LoVo (cell line): ENCODE measurements at regions not wholly inside any gene's neighbourhood (a gene's known extent, or its start where the extent isn't known, plus 50 kb on each side); places are given as distances from the start of the nearest gene placed in this dataset.

Source experiments
- DNase-seq: peaks from one replicate; pipeline ENCODE4 v3.0.0-alpha.2; 2016; ENCODE audit warnings: low spot score

DNA sequence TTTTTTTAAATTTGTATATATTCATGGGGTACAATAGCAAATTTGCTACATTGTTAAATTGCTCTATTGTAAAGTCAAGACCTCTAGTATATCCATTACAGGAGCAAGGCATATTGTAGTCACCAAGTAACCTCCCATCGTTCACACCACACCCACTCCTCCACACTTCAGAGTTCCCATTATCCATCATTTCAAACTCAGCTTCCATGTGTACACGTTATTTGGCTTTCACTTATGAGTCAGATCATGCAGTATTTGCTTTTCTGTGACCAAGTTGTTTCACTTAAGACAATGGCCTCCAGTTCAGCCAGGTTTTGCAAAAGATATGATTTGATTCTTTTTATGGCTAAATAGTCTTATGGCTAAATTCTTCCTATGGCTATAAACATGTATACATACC lies 2614.2 kb downstream of the PCDH7 start:
- no peak for DNase-seq

DNA sequence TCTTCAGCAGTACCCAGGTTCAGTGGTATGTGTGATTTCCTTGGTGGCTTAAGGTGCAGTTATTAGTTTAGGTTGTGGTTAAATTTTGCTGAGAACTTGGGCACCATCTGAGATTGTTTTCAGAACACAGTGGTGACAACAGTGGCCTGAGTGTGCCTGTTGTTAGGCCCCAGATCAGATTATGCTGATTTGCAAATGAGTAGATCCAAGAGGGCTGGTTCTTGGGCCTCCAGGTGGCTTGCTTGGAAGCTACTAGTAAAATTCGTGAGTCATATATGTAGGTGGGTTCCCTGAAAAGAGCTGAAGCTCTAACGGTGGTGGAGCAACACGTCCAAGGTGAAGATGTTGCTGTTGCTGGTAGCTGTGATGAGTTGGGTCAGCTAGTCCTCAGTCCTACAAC lies 2619.6 kb downstream of the PCDH7 start:
- DNase-seq = no peak

DNA sequence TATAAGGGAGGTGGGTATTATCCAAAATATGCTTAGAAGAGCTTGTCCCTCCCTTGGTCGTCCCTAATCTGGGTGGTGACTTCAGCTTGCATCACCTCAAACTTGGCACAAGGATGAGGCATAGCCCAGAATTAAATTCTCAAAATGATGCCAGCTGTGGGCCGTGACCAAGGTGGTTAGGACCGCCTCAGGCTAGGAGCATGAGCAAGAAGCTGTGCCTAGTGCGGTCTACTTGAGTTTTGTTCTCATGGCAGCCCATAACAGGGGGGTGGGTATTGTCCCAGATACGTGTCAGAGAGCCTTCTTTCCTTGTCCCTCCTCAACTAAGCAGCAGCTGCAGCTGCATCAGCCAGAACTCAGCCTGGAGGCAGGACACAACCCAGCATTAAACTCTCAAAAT lies 2620.0 kb downstream of the PCDH7 start:
- no peak for DNase-seq

DNA sequence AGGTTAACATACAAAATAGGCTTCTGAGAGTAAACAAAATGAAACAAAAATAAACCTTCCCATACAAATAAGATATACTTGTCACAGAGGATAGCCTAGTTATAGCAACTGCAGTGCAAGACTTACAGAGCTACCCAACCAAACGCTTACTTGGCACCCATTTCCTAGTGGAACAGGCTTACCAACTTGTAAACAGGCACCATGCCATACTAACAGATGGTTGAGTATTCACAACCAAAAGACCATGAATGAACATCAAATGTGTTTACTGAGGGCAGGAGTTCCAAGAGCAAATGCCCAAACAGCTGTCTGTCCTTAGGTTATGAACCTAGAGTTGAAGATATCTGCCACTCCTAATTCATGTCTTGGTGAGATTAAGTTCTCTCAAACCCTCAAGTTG lies 2629.2 kb downstream of the PCDH7 start:
- DNase-seq = no peak

DNA sequence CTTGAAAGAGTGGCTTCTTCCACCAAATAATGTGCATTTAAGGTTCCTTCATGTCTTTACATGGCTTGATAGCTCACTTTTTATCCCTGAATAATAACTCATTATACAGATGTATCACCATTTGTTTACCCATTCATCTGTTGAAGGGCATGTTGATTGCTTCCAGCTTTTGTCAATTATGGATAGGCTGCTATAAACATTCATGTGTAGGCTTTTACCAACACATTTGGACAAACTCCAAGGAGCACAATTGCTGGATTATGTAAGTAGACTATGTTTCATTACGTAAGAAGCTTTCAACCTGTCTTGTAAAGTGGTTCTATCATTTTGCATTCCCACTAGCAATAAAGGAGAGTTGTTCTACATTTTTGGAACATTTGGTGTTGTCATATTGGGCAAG lies 2637.0 kb downstream of the PCDH7 start:
- DNase-seq = no peak

DNA sequence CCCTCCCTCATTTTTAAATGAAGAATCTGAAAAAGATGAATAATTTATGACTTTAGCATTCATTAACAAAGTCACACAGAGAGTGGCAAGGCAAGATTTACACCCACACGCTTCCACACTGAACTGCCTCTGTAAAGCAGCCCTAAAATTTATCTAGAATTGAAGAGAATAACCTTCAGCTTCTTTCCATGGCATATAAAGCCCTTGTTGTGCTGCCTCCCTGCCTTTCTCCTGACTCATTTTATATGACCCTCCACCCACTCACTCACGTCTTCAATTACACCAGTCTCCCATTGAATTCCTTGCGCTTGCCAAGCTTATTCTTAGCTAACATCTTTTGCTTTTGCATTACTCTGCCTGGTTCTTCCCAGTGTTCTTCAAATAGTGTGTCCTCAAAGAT lies 2649.3 kb downstream of the PCDH7 start:
- DNase-seq = peak; percentile 31

DNA sequence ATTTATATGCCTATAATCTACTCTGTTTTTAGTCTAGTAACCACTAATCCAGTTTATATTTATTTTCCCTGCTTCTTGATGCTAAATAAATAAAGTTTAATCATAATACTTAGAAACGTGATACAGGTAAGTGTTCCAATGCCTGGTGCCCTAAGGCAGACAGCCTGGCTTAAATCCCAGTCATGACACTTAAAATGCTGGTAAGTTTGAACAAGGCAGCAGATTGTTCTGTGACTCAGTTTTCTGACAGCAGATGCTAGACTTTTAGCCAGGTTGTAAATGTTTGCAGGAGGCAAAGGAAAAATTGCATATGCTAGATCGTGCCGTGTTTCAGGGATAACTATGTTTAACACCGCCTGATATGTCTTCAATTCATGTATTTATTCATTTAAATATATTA lies 2661.6 kb downstream of the PCDH7 start:
- no peak for DNase-seq

DNA sequence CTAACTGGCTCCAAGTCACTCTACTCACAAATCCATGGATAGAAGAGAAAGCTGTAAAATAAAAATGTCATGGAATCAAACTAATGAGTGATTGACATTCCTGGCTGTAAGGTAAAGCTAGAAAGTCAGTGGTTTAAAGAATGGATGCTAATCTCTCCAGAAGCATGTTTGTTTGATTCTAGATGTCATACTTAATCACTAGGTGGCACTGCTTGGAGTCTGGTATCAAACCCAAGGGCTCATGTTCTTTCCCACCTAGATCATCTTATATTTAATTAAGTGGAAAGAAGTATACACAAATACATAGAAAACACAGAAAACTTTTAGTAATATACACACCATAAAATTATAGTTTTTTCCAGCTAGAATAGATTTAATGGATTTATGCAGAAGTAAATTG lies 2666.6 kb downstream of the PCDH7 start:
- DNase-seq = no peak

DNA sequence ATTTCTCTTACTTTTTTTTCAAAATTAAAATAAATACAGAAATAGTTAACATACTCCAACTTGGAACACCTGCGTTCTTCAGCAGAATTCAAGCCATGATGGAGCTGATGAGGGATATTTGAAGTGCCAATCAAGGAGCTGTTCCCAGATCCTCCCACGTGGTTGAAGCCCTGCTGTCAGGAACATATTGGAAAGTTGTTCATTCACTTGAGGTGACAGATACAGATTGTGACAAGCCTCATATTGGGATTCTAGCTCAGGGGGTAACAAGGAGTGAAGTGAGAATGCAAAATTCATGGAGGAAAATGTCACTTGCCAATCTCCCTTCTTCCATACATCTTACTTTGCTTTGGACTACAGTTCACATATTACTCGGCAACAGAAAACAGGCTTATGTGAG lies 2670.8 kb downstream of the PCDH7 start:
- DNase-seq = no peak

DNA sequence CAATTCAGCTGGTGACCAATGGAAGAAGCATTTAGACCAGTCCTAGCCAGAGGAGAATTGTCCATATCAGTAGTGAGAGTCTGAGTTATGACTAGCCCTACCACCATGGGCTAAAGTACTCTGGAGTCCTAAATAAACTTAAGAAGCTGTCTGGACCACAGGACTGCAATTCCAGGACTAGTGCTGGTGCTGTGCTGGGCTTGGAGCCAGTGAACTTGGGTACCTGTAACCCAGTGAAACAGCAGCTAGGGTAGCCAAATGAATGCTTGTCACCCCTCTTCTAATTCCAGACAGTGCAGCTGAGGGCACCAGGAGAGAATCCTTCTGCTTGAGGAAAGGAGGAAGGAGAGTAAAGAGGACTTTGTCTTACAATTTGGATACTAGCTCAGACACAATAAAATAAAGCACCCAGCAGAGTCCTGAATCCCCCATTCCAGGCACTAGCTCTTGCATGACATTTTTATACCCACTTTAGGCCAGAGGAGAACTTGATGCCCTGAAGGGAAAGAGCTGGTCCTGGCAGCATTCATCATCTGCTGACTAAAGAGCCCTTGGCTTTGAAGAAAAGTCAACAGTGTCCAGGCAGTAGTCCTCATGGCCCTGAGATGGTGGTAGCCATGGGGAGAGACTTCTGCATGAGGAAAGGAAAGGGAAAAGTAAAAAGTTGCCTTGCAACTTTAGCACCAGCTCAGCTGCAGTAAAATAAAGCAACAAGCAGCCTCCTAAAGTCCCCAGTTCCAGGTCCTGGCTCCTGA lies 2675.7 kb downstream of the PCDH7 start:
- no peak for DNase-seq

DNA sequence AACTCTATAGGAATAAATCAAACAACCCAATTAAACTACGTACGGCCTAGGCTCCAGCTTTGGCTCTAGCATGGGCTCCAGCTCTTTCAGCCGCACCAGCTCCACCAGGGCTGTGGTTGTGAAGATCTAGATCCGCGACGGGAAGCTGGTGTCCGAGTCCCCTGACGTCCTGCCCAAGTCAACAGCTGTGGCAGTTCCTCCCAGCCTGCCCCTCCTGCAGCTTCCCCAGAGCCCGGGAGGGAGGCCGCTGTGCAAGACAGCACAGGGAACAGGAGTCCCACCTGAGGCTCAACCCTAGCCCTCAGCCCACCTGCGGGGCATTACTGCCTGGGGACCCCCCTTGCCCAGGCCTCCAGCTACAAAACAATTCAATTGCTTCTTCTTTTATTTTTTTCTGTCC lies 2680.3 kb downstream of the PCDH7 start:
- DNase-seq = no peak

DNA sequence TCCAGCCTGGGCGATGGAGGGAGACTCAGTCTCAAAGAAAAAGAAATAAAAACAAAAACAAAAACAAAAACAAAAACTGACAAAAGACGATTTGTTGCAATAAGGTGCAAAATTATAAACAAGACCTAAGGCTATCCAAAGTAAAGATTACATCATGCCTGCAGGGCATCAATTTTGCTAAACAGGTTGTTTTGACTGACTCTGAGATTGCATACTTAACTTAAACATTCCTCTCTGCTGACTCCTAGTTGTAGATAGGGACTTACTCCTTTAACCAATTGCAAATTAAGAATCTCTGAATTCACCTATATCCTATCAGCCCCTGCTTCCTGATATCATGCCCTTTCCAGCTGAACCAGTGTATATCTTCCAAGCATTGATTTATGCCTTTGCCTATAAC lies 2687.3 kb downstream of the PCDH7 start:
- no peak for DNase-seq

DNA sequence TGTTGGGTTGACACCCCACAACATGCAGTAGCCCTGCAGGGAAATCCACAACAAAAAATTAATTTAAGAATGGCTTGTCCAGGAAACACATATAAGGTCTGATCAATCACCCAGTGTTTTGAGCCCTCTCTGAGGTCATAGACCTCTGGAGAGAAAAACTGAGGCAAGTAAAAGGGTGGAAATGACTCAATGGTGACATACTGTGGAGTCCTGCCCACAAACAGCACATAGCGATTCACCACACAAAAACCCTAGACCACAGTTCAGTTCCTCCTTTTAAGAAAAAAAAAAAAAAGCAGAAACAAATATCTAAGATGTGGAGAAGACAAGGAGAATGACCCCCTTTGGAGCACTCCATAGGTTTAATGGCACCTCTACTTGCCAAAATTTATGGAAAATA lies 2691.0 kb downstream of the PCDH7 start:
- no peak for DNase-seq

DNA sequence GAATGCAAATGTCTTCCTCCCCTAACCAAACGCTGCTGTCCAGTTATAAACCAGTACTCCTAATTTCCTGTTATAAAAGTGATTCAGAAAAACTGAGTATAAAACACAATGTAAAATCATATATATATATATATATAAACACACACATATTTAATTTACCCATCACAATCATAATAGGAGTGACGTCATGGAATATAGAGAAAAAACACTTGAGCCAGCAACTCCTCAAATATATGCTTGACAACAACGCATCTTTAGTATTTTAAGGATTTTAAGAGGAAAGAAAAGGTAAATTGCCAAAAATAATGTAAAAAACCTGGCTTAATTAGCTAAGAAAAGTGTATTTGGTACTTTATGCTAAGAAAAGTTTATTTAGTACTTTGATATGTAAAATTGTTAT lies 2701.7 kb downstream of the PCDH7 start:
- DNase-seq = no peak

DNA sequence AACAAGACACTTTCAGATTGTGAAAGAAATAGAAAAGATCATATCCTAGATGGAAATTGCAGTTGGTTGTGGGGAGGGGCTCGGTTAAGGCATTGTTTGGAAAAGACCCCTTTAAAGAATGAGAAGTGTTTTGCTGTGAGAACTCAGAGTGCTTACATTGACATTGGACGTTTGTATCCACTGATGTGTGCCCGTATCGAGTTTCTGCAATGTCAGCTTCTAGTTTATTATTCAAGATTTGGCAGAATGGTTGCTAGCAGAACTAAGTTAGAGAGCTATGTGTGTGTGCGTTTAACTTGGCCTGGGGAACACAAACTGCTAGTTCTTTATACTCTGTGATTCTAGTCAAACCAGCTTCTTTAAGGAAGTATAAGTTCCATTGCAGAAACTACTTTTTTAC lies 2702.5 kb downstream of the PCDH7 start:
- no peak for DNase-seq

DNA sequence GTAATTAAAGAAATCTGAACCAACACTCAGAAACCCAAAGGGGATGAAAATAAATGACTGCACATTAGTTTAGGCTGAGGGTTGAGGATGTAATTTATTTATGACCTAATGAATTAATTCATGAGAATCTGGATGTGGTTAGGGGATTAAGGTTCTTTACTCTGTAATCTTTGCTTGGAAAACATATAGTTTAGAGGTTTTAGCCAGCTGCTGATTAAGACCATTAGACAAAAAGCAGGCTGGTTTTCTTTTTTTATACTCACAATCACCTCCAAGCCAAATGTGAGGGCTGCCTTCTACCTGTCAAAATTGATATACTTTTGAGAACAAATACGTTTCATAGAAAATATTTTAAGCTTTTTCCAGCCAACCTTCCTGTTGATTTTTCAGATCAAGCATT lies 2705.8 kb downstream of the PCDH7 start:
- DNase-seq = no peak

DNA sequence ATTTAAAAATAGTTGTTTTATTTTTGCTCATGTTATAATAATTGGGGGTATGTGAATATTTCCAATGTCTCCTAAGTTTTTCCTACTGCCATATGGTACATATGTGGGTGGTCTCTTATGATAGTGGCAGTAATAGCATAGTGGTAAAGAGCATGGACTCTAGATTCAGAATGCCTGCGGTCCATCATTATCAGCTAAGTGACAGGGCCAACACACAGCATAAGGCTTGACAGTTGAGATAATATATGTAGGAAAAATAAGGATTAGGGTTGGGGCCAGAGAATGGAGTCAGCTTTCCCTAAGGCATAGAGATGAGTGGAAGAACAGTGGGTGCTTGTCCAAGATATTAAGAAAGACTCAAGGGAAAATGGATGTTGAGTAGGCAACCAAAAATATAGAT lies 2707.5 kb downstream of the PCDH7 start:
- no peak for DNase-seq

DNA sequence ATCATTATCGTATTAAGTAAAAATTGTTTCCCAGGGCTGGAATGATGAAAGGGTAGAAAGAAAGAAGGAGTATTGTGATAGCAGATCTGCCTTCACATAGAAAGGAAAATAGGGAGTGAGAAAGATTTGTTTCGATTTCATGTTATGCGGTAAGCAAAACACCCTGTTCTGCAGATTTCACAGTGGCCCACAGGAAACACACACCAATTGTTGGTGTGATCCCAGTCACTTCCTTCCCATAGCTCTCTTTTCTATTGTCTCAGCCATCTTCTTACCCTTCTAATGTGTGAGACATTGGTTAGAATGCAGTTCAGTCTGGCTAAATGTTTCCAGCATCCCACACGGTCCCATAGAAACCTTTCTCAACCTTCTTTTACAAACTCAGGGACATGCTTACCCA lies 2709.8 kb downstream of the PCDH7 start:
- no peak for DNase-seq

DNA sequence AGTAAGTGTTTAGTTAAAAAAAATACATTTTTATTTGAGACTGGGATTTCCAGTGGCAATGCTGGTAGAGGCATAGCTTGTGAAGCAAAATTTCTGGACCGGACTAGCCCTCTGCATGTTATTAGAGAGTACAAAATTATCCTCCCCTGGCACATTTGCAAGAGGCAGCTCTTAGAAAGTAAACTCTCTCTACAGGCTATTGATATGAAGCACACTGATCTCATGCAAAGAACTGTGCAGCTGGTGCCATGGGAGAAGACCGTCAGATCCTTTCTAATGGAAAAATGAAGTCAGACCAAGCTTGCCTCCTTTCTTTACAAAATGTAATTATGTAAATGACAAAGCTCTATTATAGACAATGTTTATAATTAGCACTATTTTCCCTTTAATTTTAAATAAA lies 2717.2 kb downstream of the PCDH7 start:
- DNase-seq = no peak

DNA sequence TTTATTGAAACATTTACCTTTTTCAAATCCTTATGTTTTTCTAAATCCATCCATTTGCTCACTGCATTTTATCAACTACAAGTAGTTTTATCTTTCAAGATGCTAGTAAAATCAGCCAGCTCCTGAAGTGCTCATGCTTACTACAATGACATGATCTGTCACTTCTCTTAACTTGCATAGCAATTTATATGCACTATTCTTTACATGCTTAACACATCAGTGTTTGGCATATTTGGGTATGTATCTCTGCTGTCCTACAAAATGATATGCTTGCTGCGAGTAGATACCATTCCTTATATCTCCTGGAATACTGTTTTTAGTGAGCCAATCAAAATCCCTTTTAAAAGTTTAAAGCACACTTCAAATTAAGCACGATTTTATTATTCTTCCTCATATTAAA lies 2726.8 kb downstream of the PCDH7 start:
- DNase-seq = no peak

DNA sequence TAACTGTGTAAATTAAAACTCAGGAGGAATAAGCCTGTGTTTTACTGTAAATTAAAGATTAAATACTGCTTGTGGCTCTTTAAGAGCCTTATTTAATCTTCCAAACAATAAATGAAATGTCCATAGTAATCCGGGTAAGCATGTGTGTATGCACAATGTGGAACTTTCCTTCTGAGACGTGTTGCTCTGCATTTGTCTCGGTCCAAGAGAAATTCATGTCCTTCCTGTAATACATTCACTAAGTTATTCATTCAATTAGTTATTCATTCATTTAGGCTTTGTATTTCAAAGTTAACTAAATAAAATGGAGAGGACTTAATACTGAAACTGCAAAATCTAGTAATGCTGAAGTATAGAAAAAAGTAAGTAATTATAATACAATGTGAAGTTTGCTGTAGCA lies 2728.8 kb downstream of the PCDH7 start:
- no peak for DNase-seq

DNA sequence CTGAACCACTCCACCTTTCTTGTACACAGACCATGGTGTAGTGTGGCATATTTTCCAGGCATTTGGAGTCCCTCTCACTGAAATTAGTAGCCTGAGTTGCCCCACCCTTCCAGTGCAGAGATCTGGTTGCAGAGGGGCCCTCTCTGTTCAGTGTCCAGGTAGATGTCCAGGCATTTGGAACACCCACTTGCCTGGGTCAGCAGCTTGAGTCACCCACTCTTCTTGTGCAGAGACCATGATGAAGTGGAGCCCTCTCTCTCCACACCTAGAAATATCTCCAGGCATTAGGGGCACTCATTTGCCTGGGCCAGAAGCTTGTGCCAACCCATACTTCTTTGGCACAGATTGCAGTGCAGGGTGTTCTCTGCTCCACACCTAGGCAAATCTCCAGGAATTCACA lies 2733.3 kb downstream of the PCDH7 start:
- no peak for DNase-seq

DNA sequence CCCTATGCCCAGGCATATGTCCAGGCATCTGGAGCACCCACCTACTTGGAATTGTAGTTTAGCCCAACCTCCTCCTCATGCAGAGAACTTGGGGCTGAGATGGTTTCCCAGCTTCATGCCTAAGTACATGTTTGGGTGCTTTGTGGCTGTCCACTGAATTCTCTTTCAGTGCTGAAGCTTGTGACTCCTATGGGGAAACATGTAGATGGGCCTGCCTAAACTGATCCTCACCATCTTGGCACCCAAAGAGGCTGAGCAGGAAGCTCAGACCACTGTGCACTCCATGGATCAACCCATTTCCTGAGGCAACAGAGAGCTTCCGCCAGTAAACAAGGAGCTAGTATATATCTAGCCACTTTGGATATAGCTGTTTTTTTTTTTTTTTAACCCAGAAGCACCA lies 2733.7 kb downstream of the PCDH7 start:
- no peak for DNase-seq

DNA sequence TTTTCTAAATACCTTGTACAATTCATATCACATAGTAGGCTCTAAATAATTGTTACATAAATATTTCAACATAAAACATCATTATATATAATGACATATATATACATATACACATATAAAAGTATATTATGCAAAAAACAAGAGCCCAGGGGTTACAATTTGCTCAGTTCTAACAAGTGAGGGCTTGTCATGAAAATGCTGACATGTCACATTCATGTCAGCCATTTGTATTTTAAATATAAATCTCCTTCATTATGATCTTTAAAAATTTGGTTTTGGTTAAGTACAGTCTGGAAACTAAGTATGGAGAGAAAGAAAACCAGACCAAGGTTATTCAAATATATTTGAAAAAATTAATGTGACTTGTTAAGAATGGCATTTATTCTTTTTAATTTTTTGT lies 2745.4 kb downstream of the PCDH7 start:
- DNase-seq = no peak

DNA sequence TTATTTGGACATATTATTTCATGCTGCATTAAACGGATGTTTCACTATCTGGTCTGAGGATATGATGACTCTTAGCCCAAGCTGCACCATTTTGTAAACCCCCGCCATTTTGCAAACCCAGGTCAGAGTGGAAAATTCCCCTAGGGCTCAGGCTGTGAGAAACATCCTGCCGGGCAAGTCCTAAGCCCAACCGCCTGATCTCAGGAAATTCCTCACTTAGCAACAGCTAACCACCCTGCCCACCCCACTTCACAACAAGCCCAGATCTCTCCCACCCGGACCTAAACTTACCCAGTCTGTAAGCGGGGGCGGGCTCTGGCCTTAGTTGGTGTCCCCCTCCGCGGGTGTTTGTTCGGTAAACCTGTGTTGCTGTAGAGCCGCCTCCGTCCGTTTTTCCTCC lies 2747.1 kb downstream of the PCDH7 start:
- DNase-seq = no peak
